ENCODE measurements at regions not wholly inside any gene's neighbourhood (a gene's known extent, or its start where the extent isn't known, plus 50 kb on each side); places are given as distances from the start of the nearest gene placed in this dataset.
A peak's percentile ranks its signal among the peaks of the same experiment; 100 is the strongest.

DNA sequence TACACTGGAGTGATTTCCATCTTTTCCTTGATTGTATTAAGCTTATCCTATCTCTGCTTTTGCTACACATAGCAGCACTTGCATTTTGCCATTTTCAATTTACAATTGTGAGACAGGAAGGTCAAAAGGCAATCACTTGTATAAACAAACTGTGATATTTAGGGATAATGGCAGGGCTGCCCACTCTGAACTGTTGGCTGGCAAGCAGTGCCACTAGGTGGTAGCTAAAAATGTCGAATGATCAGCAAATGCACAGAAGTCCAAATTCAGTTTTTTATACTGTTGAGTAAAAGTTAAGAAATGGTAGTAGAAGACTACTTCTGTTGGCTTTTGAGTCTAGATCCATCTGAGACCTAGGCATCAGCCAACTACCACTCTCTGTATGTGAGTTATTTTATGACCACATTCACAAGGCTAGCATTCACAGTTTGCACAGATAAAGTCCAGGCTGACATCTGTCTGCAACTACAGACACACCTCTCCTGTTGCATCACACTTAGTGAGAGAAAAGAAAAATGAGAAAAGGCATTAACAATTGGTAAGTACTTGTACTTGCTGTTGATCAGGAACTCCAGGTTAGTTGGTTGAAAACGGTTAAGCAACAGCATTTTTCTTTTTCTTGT lies 108.8 kb upstream of the ASTN2 start:
- no peak overlapping the region for H3K27ac ChIP-seq (ENCODE audit: insufficient read length, low read depth, low read length)
- H2BK12ac ChIP-seq (ENCODE audit: insufficient read length, low read depth, low read length): no peak overlapping the region
- TF ChIP-seq, protein P1, sequence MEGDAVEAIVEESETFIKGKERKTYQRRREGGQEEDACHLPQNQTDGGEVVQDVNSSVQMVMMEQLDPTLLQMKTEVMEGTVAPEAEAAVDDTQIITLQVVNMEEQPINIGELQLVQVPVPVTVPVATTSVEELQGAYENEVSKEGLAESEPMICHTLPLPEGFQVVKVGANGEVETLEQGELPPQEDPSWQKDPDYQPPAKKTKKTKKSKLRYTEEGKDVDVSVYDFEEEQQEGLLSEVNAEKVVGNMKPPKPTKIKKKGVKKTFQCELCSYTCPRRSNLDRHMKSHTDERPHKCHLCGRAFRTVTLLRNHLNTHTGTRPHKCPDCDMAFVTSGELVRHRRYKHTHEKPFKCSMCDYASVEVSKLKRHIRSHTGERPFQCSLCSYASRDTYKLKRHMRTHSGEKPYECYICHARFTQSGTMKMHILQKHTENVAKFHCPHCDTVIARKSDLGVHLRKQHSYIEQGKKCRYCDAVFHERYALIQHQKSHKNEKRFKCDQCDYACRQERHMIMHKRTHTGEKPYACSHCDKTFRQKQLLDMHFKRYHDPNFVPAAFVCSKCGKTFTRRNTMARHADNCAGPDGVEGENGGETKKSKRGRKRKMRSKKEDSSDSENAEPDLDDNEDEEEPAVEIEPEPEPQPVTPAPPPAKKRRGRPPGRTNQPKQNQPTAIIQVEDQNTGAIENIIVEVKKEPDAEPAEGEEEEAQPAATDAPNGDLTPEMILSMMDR (conservative IDR thresholded peaks at IDR 0.05): no peak
- H3K36me3 Mint-ChIP-seq (ENCODE audit: insufficient read depth in 1 of 3, low read depth in 3 of 3): peaks cover 0 to 3% (median 2%) of the 10 kb centered on the region in 3 experiments; a peak in 4 of 7 replicates
- H3K27me3 Mint-ChIP-seq (ENCODE audit: low read depth): peaks cover 2% of the 10 kb centered on the region; the same call in 1 of the 2 replicates
- H2BK120ac ChIP-seq (ENCODE audit: low read depth, low read length, poor library complexity, severe bottlenecking): no peak overlapping the region
- H3K79me2 ChIP-seq (ENCODE audit: insufficient read depth, low read length): no peaks in the 10 kb centered on the region
- H3K4me3 Mint-ChIP-seq: no peak overlapping the region
- H3K4me1 Mint-ChIP-seq: no peaks in the 10 kb centered on the region; a peak in 1 of 4 replicates
- WGBS (ENCODE audit: extremely low coverage, insufficient read length, low lambda C conversion rate): no CpG with 5 or more reads among the region's 2 CpGs
- H2AFZ ChIP-seq (ENCODE audit: low read length): no peak overlapping the region
- no peak overlapping the region for H3K56ac ChIP-seq (ENCODE audit: insufficient read length, low read depth, low read length)
- no peak overlapping the region for H4K5ac ChIP-seq (ENCODE audit: insufficient read length, low read depth, low read length)
- H3K9ac ChIP-seq (ENCODE audit: extremely low read depth, insufficient read length, low read length): no peak overlapping the region
- H4K91ac ChIP-seq (ENCODE audit: insufficient read length, low read depth, low read length): no peak overlapping the region
- H3K4ac ChIP-seq (ENCODE audit: low read depth, low read length): no peak overlapping the region
- H3K79me1 ChIP-seq (ENCODE audit: insufficient read depth, low read depth, low read length, poor library complexity, severe bottlenecking): no peaks in the 10 kb centered on the region
- H3K27ac Mint-ChIP-seq: peak overlapping the region in 1 of 3 experiments; percentile 35; a peak in 2 of 7 replicates
- DNase-seq: no peak
- no peaks in the 10 kb centered on the region; the same call in 1 of the 2 replicates for H3K4me1 ChIP-seq (ENCODE audit: insufficient read depth, low read length)
- H3K23me2 ChIP-seq (ENCODE audit: insufficient read length, low read depth, low read length, poor library complexity, severe bottlenecking): no peaks in the 10 kb centered on the region
- H2BK5ac ChIP-seq (ENCODE audit: insufficient read length, low read length): no peak overlapping the region
- no peaks in the 10 kb centered on the region for H4K20me1 ChIP-seq (ENCODE audit: control insufficient read depth, insufficient read depth, insufficient read length)
- peaks cover 2% of the 10 kb centered on the region in 2 experiments; a peak in 4 of 5 replicates for H3K9me3 Mint-ChIP-seq
- H3K27me3 ChIP-seq (ENCODE audit: insufficient read depth, low read length): no peaks in the 10 kb centered on the region
- no peak overlapping the region for H3K4me2 ChIP-seq (ENCODE audit: insufficient read depth, insufficient read length, low read length)
- no peak overlapping the region for H3T11ph ChIP-seq (ENCODE audit: low read length)
- no peaks in the 10 kb centered on the region for H3K9me3 ChIP-seq (ENCODE audit: control insufficient read depth, low read depth, low read length)
- no peak overlapping the region for H3K18ac ChIP-seq (ENCODE audit: insufficient read length, low read depth, low read length)
- H3K23ac ChIP-seq (ENCODE audit: insufficient read length, low read depth, low read length): no peak overlapping the region
- no peak overlapping the region for H4K8ac ChIP-seq (replicated peaks; ENCODE audit: insufficient read length, low read depth, low read length)
- H2BK20ac ChIP-seq (ENCODE audit: low read depth, low read length, poor library complexity, severe bottlenecking): no peak overlapping the region
- H3K14ac ChIP-seq (ENCODE audit: insufficient read depth, low read length): no peak overlapping the region
- H2BK15ac ChIP-seq (ENCODE audit: low read depth, low read length): no peak overlapping the region
- no peak overlapping the region for H2AK5ac ChIP-seq (ENCODE audit: insufficient read length, low read length)
